Esophagus muscularis mucosa (tissue), 4 donors: ENCODE measurements at regions not wholly inside any gene's neighbourhood (a gene's known extent, or its start where the extent isn't known, plus 50 kb on each side); places are given as distances from the start of the nearest gene placed in this dataset.

Experiments used
- CTCF ChIP-seq, 3 experiments: fragments of 200-600 bp in 2 of 3; fragments of 450-650 bp in 1 of 3; sonication (generic) in 2 of 3; IDR thresholded peaks; one replicate each; pipeline ENCODE4 v1.5.1; 2017 to 2019; ENCODE audit warnings: antibody characterized with exemption in 3 of 3, mild to moderate bottlenecking in 2 of 3, moderate library complexity in 1 of 3
- EP300 ChIP-seq: sonication (generic); formaldehyde crosslinking; IDR thresholded peaks from one replicate; pipeline ENCODE4 v1.6.1; 2017; ENCODE audit warnings: antibody characterized with exemption
- POLR2AphosphoS5 ChIP-seq, 2 donors: sonication (generic); formaldehyde crosslinking; IDR thresholded peaks; one replicate each; pipeline ENCODE4 v1.6.1; 2017; ENCODE audit warnings: antibody characterized with exemption in 2 of 2

GRCh38 chr12:87038098-87038497 is 781.9 kb upstream of the MGAT4C start:
- TF ChIP-seq CTCF (IDR thresholded peaks at IDR 0.05) (no peak), POLR2AphosphoS5 (IDR thresholded peaks at IDR 0.05) (no peak), EP300 (no peak)
